Stomach (tissue), 4 donors: ENCODE measurements at regions not wholly inside any gene's neighbourhood (a gene's known extent, or its start where the extent isn't known, plus 50 kb on each side); places are given as distances from the start of the nearest gene placed in this dataset.
A peak's percentile ranks its signal among the peaks of the same experiment; 100 is the strongest.

Experiments
- EP300 ChIP-seq: sonication (generic); formaldehyde crosslinking; IDR thresholded peaks from one replicate; pipeline ENCODE4 v1.6.1; 2017; ENCODE audit warnings: antibody characterized with exemption
- POLR2A ChIP-seq, 4 donors: fragments of 450-650 bp; IDR thresholded peaks; one replicate each; pipeline ENCODE4 v1.6.1; 2016; ENCODE audit warnings: antibody characterized with exemption in 4 of 4, control low read depth in 2 of 4, mild to moderate bottlenecking in 1 of 4, moderate library complexity in 1 of 4
- POLR2AphosphoS5 ChIP-seq, 3 donors: sonication (generic); formaldehyde crosslinking; IDR thresholded peaks; one replicate each; pipeline ENCODE4 v1.6.1; 2016; ENCODE audit warnings: antibody characterized with exemption in 3 of 3
- TF ChIP-seq, protein P1 (sequence below), 7 experiments: fragments of 450-650 bp in 4 of 7; fragments of 200-600 bp in 3 of 7; sonication (generic) in 3 of 7; IDR thresholded peaks; one replicate each; pipeline ENCODE4 v1.5.1; 2016 to 2019; ENCODE audit warnings: antibody characterized with exemption in 7 of 7, control low read depth in 2 of 7, mild to moderate bottlenecking in 1 of 7

DNA sequence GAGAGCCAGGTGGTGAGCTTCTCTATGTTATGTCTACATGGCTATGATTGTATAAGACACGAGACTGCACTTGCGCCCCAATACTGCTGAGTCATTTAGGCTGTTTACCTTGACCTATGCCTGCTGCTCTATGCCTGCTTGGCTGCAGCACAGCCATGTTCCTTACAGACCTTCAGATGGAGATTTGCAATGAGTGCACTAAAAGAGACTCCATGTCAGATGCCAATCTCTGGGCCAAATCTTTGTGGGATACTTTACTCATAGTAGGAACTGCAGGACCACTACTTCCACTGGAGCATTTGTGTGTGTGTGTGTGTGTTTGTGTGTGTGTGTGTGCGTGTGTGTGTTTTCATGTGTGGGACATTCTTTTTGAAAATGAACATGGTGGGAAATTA, 50.0 kb upstream of the KMT2E start:
- TF ChIP-seq EP300 (no peak), POLR2A (IDR thresholded peaks at IDR 0.05) (no peak), POLR2AphosphoS5 (IDR thresholded peaks at IDR 0.05) (peak in 1 of 3 donors; percentile 40)
- TF ChIP-seq, protein P1, sequence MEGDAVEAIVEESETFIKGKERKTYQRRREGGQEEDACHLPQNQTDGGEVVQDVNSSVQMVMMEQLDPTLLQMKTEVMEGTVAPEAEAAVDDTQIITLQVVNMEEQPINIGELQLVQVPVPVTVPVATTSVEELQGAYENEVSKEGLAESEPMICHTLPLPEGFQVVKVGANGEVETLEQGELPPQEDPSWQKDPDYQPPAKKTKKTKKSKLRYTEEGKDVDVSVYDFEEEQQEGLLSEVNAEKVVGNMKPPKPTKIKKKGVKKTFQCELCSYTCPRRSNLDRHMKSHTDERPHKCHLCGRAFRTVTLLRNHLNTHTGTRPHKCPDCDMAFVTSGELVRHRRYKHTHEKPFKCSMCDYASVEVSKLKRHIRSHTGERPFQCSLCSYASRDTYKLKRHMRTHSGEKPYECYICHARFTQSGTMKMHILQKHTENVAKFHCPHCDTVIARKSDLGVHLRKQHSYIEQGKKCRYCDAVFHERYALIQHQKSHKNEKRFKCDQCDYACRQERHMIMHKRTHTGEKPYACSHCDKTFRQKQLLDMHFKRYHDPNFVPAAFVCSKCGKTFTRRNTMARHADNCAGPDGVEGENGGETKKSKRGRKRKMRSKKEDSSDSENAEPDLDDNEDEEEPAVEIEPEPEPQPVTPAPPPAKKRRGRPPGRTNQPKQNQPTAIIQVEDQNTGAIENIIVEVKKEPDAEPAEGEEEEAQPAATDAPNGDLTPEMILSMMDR (IDR thresholded peaks at IDR 0.05), result no peak
